Stimulated activated CD4-positive, alpha-beta T cell treated with anti-CD3 and anti-CD28 coated beads, Interleukin-15, amount 100 ng/mL, for 1 hour (primary cell): ENCODE measurements at regions not wholly inside any gene's neighbourhood (a gene's known extent, or its start where the extent isn't known, plus 50 kb on each side); places are given as distances from the start of the nearest gene placed in this dataset.
"Not testable (repeated sequence)": the region's sequence is repeated elsewhere in the genome, so short reads cannot be mapped to it uniquely, and the experiment has no call there.

ENCODE experiments used
- DNase-seq, 2 donors: peaks; one replicate each; pipeline ENCODE4 v3.0.0-alpha.2; 2020; ENCODE audit warnings: low read depth in 1 of 2, low spot score in 1 of 2

GRCh38 chr3:188972310-188972709 is 199.5 kb upstream of the TPRG1 start:
- DNase-seq = no peak

DNA sequence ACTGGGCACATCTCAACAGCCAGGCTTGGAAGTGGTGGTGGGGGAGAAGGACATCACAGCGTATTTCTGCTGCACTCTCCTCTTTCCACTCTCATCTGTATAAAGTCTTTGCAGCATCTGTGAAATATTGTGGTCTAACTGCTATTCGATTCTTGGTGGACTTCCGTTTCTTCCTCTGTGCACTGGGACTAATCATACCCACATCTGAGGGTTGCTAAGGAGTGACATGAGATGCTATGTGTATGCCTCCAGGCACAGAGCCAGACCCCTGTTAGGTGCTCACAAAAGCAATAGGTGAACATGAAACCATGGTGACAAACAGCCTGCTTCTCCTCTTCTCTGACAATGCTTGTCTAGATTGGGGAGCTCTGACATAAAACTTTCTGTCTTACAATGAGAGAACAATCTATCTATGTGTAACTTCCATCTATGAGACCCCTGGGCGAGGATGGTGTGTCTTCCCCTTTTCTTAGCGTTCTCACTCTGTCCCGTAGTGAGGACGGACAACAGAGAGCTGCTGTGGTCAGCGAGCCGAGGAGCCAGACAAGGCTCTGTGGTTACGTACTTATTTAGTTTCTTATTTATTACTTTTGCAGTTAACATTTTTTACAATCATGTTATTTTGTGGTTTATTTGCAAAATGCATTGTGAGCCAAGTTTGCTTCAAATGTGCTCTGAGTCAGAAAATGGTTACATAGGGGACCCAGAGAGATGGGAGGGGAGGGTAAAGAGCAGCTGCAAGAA is 196.7 kb upstream of the TPRG1 start:
- no peak for DNase-seq

DNA sequence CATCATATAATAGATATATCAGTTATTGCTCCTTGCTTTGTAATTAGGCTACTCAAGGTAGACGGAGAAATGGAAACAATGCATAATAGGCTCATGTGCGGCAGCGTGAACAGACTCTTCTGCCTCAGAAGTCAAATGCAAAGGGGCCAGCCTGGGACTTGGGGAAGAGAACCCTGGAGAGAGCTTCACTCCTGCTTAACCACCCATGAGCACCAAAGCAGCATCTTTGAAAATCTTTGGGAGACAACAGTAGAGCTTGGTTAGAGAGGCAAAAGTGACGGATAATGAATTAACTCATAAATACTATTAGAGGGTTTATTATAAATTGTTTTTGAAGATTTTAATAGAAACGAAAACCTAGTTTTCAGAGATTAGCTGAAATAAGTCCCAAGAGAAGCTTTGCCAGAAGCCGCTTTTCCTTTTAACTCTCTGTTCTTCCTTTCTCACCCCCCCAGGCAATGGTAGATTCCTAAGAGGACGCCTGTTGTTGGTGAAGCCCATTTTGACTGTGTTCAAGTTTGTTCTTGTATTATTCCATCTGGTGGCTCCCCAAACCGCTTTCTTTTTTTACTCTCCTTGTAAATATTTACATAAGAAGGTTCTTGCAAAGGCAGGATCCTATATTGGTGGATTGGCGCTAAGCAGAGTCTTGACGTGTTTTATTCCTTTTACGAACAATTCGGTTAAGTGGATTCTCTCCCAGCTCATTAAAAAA is 196.0 kb upstream of the TPRG1 start:
- DNase-seq = no peak

DNA sequence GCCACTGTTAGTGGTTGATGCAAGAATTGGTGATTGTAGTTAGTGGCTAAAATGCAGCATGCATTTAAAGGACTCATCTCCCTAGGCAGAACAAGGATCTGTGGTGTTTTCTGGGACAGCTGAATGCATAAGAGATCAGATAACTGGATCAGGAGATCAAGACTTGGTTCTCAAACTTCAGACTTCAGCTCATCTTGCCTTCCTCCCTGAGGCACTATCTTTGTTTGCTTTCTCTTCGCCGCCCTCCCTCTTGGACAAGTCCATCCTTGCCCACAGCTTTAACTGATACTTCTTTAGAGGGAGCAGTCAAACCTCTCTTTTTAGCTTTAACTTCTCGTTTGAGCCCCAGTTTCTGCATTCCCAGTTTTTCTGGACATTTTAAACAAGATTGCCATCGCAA is 195.4 kb upstream of the TPRG1 start:
- DNase-seq = no peak

- no peak for DNase-seq
These were observed 193.2 kb upstream of the TPRG1 start for GRCh38 chr3:188978421-188979171.

- DNase-seq = no peak
These were observed 192.5 kb upstream of the TPRG1 start for GRCh38 chr3:188979248-188979647.

DNA sequence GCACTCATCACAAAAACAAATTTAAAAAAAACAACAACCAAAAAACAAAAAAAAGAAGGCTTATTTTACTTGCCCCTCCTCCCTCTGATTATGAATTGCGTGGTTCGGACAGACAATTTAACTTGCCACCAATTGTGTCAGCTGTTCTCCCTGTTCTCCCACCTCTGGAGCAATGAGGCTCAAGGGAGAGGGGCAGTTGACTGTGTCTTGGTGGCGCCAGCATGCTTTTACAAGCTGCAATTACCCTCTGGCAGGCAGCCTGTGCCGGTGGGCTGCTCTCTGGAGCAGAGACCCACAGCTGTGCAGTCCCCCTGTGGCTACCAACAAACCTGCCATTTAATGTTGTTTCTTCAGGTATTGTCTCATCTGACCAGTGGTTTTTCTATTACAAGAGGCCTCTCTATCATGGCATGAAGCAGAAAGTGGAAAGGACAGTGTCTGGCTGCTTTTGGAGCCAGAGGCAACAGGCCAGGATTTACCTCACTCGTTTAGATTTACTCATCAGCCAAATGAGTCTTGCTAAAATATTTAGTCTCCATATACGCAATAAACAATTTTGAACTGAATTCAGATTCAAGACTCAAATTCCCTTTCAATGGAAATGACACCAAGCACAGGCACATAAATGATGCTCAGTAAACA is 192.0 kb upstream of the TPRG1 start:
- DNase-seq = no peak

DNA sequence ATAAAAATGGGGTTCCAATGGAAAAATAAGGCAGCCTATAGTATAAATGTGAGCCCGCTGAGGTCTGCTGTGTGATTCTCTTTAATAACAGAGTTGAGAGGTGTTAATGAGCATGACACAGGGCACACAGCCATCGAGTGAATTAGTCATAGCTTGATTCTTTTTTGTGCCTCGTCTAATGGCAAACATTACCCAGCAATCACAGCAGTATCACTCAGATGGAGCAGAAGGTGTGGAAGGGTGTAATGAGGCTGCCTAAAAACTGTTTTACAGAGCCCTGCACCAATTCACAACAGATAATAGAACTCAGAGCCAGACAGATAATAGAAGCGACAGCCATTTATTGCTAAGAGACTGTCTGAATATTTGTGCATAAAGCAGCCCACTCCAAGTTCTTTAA is 178.6 kb upstream of the TPRG1 start:
- no peak for DNase-seq

DNA sequence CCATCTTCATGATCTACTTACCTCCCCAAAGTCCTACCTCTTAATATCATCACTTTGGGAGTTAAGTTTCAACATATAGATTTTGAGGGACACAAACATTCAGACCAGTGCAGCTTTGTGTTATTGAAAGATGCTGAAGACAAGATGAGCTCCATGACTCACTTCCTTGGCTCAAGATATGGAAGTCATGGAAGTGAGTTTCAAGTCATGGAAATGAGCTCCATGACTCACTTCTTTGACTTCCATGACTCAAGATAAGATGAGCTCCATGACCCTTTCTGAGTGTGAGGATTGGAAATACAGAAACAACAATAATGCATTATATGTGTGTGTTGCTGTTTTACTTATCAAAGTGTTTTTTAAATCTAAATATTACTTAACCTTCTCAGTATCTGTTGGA is 170.2 kb upstream of the TPRG1 start:
- no peak for DNase-seq

- DNase-seq = no peak
These were observed 168.4 kb upstream of the TPRG1 start for GRCh38 chr3:189003410-189003809.

GRCh38 chr3:189013224-189013888 is 158.4 kb upstream of the TPRG1 start:
- no peak for DNase-seq

- DNase-seq = no peak
These were observed 157.2 kb upstream of the TPRG1 start for GRCh38 chr3:189014526-189014925.

- not testable (repeated sequence) for DNase-seq
These were observed 148.9 kb upstream of the TPRG1 start for GRCh38 chr3:189022576-189023466.

GRCh38 chr3:189025866-189026265 is 145.9 kb upstream of the TPRG1 start:
- no peak for DNase-seq

GRCh38 chr3:189027626-189028155 is 144.1 kb upstream of the TPRG1 start:
- DNase-seq = no peak

DNA sequence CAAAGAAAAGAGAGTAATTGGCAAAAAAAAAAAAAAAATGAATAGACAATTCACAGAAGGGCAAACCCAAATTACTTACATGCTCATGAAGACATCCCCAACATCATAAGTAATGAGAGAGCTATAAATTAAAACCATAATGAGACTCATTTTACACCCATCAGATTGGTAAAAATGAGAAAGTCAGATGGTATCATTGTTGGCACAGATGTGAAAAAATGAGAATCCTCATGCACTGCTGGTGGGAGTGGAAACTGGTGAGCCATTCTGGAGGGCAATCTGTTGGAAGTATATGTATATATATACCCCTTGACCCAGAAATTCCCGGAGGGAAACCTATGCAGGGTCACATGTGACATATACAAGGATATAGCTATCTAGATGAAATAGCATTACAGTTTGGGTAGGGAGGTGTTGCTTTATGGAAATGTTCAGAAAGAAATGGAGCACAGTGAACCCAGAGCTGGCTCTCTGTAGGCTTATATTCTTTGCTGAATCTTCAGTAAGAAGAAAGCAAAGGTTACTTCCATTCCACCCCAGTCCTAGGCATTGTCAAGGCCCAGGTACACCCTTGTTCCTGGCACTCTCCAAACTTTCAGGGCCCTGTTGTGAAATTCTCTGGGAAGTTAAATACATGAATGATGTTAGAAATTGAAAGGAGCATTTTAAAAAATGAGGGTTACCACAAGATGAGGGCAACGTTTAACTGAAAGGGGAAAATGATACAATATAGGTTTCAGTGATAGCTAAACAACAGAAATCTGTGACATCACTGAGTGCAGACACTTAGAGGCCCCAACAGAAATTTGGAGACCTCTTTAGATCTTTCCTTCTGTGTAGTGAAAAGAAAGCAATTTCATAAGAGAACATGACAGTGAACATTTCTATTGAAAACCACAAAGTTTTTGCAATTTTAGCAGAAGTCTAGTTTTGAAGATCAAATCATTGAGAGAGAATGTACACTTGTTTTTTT is 132.7 kb upstream of the TPRG1 start:
- no peak for DNase-seq

DNA sequence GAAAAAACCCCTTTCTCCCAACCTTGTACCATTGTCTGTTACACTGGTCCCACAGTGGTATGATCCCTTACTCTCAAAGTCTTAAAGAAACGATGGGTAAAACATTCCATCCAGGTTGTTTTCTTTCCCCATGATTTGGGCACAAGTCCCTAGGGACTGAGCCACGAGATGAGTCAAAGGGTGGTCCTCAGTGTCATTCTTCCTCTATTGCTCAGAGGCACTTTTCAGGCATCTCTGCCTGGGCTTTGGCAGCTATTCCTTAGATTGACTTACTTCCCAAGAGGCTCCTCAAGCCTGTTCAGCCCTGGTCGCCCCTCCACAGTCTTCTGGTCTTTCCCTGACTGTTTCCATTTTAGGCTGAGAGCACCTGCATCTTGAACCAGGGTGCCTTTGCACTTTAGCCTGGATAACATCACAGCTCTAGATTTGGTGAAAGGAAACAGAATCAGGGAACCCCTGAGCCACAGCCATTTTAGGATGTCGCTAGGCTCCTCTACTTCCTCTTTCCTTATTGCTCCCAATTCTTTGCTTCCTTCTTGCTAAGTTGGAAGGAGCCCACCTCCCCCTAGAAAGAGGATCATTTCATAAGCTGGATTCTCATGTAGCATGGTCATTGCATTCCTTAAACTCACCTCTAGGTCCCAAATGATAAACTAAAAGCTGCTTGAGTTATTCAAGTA is 131.0 kb upstream of the TPRG1 start:
- no peak for DNase-seq

DNA sequence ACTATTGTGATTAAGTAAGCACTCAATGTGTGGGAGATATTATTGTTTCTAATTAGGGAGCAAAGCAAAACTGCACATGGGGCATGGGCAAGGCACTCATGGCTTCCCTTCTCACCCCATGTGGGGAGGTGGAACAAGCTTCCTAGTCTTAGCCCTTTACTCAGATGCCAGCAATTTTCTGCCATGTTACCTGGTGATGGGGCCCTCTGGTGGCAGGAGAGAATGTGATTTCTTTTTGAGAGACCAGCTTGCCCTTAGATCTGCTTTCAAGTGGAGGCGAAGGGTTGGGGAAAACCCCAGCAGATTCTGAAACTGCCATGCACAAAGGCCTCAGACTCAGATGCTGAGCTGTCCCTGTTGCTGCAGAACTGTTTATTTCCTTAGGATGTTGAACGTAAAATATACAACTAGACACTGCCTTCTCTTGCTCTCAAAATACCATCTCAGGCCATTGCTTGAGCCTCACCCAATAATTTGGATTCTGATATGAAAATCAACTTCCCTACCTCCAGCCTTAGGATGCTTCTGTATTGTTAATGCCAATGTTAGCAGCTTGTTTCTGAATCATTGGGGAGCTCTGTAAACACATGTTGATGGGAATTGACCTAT is 130.2 kb upstream of the TPRG1 start:
- DNase-seq = peak; percentile 39 to 50
